BE2C (cell line): ENCODE measurements at regions not wholly inside any gene's neighbourhood (a gene's known extent, or its start where the extent isn't known, plus 50 kb on each side); places are given as distances from the start of the nearest gene placed in this dataset.
"Not testable (repeated sequence)": the region's sequence is repeated elsewhere in the genome, so short reads cannot be mapped to it uniquely, and the experiment has no call there.

Experiments
- DNase-seq: peaks from one replicate; pipeline ENCODE4 v3.0.0-alpha.2; 2020
- H3K27me3 ChIP-seq: fragments of 250-450 bp; sonication (Bioruptor Pico); 2 replicates; pipeline ENCODE4 v1.5.1; 2020; ENCODE audit warnings: mild to moderate bottlenecking
- H3K36me3 ChIP-seq: fragments of 250-450 bp; sonication (Bioruptor Pico); 2 replicates; pipeline ENCODE4 v1.5.1; 2020; ENCODE audit warnings: mild to moderate bottlenecking
- H3K4me1 ChIP-seq: fragments of 250-450 bp; sonication (Bioruptor Pico); 2 replicates; pipeline ENCODE4 v1.5.1; 2020
- H3K4me3 ChIP-seq: 2 replicates; pipeline ENCODE4 v1.5.1; 2011; ENCODE audit warnings: low read depth, low read length
- H3K9me3 ChIP-seq: fragments of 250-450 bp; sonication (Bioruptor Pico); 2 replicates; pipeline ENCODE4 v1.5.1; 2020
- TF ChIP-seq, protein P1 (sequence below): IDR thresholded peaks from 2 replicates; pipeline ENCODE4 v1.5.1; 2012; ENCODE audit warnings: mild to moderate bottlenecking, low read depth, low read length

GRCh38 chr14:95611293-95611880, 74.8 kb upstream of the TCL1B start:
- no peak overlapping the region for H3K4me3 ChIP-seq
- peaks cover 48% of the 10 kb centered on the region for H3K27me3 ChIP-seq
- DNase-seq: no peak
- TF ChIP-seq, protein P1, sequence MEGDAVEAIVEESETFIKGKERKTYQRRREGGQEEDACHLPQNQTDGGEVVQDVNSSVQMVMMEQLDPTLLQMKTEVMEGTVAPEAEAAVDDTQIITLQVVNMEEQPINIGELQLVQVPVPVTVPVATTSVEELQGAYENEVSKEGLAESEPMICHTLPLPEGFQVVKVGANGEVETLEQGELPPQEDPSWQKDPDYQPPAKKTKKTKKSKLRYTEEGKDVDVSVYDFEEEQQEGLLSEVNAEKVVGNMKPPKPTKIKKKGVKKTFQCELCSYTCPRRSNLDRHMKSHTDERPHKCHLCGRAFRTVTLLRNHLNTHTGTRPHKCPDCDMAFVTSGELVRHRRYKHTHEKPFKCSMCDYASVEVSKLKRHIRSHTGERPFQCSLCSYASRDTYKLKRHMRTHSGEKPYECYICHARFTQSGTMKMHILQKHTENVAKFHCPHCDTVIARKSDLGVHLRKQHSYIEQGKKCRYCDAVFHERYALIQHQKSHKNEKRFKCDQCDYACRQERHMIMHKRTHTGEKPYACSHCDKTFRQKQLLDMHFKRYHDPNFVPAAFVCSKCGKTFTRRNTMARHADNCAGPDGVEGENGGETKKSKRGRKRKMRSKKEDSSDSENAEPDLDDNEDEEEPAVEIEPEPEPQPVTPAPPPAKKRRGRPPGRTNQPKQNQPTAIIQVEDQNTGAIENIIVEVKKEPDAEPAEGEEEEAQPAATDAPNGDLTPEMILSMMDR: no peak
- no peaks in the 10 kb centered on the region for H3K4me1 ChIP-seq
- H3K9me3 ChIP-seq: no peaks in the 10 kb centered on the region
- H3K36me3 ChIP-seq: no peaks in the 10 kb centered on the region

DNA sequence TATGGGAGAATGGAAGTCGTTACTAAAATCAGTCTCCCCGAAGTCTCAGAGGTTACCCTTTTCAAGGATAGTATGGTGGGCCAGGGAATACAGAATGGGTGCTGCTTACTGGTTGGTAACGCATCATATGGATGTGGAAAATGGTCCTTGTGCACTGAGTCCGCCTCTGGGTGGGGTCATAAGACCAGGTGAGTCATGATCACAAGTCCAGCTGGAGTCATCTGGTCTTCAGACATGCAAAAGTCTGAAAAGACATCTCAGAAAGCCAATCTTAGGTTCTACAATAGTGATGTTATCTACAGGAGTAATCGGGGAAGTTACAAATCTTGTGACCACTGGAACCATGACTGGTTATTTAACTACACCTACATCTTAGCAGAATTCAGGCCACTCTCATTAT, 71.9 kb upstream of the TCL1B start:
- TF ChIP-seq, protein P1: no peak
- peaks cover 27% of the 10 kb centered on the region for H3K27me3 ChIP-seq
- H3K4me1 ChIP-seq: no peaks in the 10 kb centered on the region
- no peak for DNase-seq
- H3K4me3 ChIP-seq: no peak overlapping the region
- no peaks in the 10 kb centered on the region for H3K9me3 ChIP-seq
- H3K36me3 ChIP-seq: no peaks in the 10 kb centered on the region

DNA sequence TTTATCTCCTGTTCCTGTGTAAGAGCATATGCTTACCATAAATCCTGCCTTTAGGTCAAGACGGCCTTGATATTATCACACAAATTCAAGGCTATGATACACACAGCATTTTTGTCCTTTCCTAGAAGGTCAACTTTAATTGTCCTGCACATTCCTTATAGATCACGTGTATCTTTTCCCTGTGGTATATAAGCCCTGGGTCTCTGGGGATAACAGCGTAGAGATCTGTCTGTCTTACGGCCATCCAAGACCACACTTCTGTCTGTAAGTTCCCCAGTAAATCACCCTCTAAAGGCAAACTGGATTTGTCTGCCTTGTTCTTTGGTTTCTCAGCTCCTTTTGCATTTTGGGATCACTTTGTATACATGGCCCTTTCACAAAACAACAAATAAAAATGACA, 69.5 kb upstream of the TCL1B start:
- Histone ChIP-seq H3K36me3 (no peaks in the 10 kb centered on the region), H3K27me3 (peaks cover 15% of the 10 kb centered on the region), H3K4me1 (no peaks in the 10 kb centered on the region), H3K4me3 (no peak overlapping the region), H3K9me3 (no peaks in the 10 kb centered on the region)
- TF ChIP-seq, protein P1: no peak
- no peak for DNase-seq

DNA sequence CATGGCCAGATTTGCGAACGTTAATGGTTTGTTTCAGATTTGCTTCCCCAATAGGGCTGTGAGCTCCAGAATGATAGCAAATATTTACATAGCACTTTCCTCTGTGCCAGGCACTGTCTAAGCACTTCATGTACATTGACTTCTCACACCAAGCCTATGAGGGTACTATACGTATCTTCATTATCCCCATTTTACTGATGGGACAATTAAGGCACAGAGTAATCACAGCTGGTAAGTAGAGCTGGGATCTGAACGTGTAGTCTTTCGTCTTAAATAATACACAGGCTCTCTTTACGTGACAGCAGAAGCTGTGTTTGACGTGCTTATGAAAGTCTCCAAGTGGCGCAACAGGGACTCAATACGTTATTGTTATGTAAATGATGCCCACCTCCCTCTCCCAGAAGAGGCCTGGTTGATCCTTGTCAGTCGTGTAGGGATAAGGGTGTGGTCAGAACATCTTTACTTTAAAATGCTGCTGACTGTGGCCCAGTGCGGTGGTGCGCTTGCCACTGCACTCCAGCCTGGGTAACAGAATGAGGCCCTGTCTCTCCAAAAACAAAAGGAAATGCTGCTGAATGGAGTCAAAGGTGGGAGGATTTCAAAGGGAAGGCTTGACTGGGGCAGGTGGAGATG, 66.3 kb upstream of the TCL1B start:
- H3K27me3 ChIP-seq: peaks cover 7% of the 10 kb centered on the region
- no peak for DNase-seq
- TF ChIP-seq, protein P1: no peak
- no peak overlapping the region for H3K4me3 ChIP-seq
- no peaks in the 10 kb centered on the region for H3K36me3 ChIP-seq
- no peaks in the 10 kb centered on the region for H3K9me3 ChIP-seq
- no peaks in the 10 kb centered on the region for H3K4me1 ChIP-seq

DNA sequence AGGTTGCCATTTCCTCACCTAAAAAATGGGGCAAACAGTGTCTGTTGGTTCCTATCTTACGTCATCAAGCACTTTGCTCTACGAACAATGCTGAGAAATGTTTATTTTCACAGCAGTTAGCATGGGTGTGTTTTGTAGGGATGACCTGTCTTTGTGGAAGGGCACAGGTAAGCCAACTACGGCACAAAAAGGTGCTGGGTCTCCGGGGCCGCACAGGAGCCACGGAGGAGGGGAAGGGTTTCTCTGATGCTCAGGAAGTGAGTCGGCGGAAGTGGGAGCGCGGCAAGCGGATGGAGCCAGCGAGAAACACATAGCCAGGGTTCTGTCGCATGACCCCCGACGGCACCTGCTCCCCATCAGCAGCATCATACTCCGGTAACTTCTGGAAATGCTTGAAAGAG, 65.6 kb upstream of the TCL1B start:
- H3K36me3 ChIP-seq: no peaks in the 10 kb centered on the region
- peak overlapping the region; percentile 7 for H3K4me3 ChIP-seq
- peaks cover 7% of the 10 kb centered on the region for H3K27me3 ChIP-seq
- no peak for DNase-seq
- TF ChIP-seq, protein P1: no peak
- no peaks in the 10 kb centered on the region for H3K4me1 ChIP-seq
- H3K9me3 ChIP-seq: no peaks in the 10 kb centered on the region

DNA sequence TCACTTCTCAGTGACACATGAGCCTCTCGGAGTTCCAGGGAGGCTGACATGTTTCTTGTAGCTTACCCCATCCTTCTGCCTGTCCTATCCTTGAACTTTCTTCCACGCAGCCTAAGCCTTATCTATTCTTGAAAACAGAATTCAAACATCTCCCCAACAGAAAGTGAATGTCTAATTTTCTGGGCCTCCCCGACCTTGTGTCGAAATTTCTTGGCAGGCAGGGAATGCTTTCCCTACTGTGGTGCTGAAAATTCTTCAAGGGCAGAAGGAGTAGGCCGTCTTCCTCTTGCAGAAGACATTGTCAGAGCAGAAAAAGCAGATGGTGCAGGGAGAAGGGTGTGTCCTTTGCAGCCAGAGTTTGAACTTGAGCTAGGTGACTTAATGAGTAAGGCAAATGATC, 63.0 kb upstream of the TCL1B start:
- H3K27me3 ChIP-seq: peaks cover 5% of the 10 kb centered on the region

GRCh38 chr14:95625710-95626109, 60.5 kb upstream of the TCL1B start:
- not testable (repeated sequence) for H3K4me3 ChIP-seq, H3K36me3 ChIP-seq

More for the DNA sequence above, 63.0 kb upstream of the TCL1B start:
- no peaks in the 10 kb centered on the region for H3K36me3 ChIP-seq
- TF ChIP-seq, protein P1: no peak
- no peaks in the 10 kb centered on the region for H3K9me3 ChIP-seq
- no peak overlapping the region for H3K4me3 ChIP-seq
- DNase-seq: no peak
- H3K4me1 ChIP-seq: no peaks in the 10 kb centered on the region

More at GRCh38 chr14:95625710-95626109, 60.5 kb upstream of the TCL1B start:
- not testable (repeated sequence) for H3K9me3 ChIP-seq, H3K27me3 ChIP-seq, DNase-seq, H3K4me1 ChIP-seq
